ENCODE measurements at regions not wholly inside any gene's neighbourhood (a gene's known extent, or its start where the extent isn't known, plus 50 kb on each side); places are given as distances from the start of the nearest gene placed in this dataset.

DNA sequence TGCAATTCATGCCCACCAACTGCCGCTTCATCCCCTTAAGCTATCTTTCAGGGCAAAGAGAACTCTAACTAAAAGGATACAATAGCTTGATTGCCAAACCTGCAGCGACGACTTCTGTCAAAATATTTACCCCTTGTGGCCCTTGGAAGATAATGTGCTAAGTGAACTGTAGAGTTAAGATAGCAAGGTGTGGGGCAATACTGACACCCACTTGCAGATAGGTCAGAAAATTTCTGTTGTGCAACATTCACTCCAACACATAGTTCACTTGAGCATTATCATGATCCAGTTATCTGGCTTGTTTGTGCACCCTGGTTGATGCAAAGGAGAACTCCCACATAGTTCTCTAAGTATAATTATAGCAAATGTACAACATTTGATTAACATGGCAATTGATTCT lies 55.6 kb downstream of the RHOXF2B start:
- DNase-seq = peak; percentile 6

DNA sequence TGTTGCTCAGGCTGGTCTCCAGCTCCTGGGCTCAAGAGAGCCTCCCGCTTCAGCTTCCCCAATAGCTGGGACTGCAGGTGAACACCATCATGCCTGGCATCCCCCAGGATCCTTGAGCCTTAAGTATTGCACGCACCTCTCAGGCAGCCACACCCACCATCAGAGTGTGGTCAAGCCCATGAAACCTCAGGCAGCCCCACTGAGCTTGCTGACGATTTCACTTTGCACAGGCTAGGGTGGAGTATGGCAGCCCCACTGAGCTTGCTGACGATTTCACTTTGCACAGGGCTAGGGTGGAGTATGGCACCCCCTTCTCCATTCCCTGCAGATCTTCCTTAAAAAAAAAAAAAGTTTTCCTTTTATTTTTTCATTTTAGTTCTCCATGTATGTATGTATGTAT lies 57.2 kb downstream of the RHOXF2B start:
- DNase-seq = no peak

DNA sequence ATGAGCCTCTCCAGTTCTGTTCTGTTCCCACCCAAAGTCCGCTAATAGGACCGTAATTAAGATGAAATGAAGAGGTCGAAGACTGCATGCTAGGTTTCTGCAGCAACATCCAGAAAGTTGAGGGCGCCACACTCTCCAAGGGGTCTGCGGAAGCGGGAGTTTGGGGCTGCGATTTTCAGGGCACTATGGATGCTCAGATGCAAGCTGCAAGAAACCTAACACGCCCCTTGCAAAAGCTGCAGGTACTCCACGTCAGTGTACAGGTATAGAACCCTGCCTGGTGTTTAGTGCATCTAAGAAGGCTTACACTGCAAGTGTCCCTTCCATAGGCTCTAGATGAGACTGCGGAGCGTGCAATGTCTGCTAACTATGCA lies 61.4 kb downstream of the RHOXF2B start:
- DNase-seq = no peak

DNA sequence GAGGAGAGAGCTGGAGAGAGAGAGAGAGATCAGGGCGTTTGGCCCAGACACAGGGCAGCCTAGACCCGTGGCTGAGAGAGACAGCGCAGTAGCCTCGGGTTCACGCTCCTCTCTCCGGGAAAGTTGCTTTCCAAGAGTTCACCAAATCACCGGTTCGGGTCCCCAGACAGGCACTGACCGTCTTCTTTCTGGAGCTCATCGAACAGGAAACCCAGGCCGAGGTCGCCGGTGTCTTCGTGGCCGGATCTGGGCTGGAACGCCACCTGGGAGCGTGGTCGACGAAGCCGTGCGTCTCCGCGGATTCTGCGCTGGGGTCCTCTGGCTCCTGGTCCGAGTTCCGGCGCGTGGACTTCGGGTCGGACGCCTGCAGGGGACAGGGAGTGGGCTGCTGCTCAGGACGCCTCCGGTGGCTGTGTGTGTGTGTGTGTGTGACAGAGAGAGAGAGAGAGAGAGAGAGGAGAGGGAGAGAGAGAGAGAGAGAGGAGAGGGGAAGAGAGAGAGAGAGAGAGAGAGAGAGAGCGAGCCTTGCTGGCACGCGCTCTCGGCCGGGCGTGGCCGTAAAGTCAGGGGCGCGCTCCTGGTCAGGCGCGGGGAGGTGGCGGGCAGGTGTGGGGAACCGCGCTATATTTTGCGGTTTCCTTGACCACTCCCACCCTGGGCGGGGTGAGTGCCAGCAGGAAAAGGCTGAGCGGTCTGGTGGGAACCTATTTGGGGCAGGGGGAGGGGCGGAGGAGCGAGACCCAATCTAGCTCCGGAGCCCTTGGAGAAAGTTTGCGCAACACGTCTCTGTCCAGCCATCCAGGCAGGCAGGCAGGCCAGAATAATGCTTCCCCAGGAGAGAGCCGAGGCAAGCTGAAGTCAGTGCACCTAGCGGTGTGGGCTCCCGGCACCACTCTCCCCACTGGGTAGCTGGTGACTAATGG lies 62.1 kb downstream of the RHOXF2B start:
- peak; percentile 28 for DNase-seq

DNA sequence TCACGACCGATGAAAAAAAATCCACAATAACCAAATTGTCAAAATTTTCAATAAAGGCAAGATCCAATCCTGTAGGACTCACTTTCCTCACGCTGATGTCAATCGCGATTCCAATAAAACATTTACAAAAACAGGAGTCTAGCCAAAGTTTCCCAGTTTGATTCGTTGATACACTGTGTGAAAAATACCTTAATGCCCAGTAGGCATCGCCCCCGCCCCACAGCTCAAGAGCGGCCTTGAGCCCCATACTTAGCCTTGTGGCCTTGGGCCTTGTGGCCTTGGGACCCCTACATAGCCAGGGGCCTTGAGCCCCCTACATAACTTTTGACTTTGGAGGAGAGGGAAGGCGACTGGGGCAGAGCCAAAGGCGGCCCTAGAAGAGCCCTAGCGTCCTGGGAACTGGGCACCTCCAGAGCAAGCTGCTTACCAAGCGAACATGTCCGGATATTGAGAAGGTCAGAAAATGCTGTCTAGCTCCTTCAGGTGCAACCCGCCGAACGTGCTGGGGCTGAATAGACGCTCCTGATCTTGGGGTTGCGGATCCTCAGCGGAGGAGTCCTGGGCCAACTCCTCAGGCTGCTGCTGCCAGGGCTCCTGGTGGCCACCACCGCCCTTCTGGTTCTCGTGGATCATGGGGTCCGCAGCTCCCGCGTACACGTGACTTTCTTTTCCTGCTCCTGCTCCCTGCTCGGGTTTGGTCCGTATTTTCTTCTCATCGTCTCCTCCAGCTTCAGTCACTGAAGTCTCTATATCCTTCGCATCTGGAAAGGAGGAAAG lies 62.9 kb downstream of the RHOXF2B start:
- DNase-seq = no peak

DNA sequence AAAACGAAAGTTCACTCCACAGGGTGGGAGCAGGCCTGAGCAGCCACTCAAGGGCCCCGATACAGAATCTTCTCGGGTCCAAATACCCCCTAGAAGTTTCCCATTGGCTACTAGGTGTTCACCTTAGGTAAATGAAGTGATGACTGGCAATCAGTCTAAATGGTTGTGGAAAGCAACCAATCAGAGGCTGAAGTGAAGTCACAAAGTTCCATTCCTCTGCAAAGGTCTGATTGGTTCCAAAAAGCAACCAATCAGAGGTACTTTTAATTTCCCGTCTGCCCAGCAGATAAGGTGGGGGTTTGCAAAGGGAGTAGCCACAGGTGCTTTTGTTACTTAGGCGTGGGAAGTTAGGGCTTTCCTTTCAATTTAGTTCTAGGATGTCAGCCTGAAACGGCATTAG lies 58.2 kb upstream of the NKAP start:
- no peak for DNase-seq

DNA sequence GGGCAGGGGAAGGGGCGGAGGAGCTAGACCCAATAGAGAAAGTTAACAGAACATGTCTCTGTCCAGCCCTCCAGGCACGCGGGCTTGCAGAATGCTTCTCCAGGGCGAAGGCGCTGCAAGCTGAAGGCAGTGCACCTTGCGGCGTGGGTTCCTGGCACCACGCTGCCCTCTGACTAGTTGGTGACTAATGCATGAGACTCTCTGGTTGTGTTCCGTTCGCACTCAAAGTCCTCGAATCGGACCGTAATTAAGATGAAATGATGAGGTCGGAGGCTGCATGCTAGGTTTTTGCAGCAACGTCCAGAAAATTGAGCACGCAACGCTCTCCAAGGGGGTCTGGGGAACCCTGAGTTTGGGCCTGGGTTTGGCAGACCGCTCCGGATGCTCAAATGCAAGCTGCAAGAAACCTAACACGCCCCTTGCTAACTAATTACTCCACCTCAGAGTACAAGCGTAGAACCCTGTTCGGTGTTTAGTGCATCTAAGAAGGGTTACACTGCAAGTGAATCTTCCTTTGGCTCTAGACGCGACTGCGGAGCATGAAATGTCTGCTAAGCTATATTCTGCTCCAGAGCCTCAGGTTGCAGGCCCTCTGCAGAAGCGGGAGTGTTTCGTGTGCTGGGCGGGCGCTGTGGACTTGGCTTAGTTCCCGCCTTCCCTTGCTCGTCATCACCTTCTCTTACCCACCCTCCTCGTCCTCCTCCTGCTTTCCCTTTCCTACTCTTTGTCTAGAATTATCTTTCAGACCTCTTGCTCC lies 57.1 kb upstream of the NKAP start:
- DNase-seq = no peak

DNA sequence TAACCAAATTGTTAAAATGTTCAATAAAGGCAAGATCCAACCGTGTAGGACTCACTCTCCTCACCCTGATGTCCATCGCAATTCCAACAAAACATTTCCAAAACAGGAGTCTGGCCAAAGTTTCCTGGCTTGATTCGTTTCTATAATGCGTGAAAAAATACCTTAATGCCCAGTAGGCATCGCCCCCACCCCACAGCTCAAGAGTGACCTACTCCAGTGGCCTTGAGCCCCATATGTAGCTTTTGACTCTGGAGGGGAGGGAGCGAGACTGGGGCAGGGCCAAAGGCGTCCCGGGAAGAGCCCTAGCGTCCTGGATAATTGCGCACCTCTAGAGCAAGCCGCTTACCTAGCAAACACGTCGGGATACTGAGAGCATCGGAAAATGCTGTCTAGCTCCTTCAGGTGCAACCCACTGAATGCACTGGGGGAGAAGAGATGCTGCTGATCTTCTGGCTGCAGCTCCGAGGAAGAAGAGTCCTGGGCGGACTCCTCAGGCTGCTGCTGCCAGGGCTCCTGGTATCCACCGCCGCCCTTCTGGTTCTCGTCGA lies 55.6 kb upstream of the NKAP start:
- DNase-seq = no peak

DNA sequence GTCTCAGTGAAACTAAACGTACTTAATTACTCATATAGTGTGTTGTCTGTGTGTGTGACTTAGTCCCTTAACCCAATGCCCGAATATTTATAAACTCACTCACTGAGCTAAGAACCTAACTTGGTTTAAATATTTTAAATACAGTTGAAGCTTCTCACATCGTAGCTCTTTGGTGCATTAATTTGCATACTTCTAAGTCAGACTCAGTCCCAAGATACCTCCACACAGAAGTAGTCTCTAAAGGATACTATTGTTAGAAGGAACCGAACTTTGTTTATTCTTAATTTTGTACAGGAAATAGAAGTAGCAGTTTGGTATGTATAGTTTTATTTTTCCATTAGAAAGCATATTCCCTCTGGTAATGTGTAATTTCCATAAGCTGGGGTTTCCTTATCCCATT lies 54.0 kb upstream of the NKAP start:
- no peak for DNase-seq

DNA sequence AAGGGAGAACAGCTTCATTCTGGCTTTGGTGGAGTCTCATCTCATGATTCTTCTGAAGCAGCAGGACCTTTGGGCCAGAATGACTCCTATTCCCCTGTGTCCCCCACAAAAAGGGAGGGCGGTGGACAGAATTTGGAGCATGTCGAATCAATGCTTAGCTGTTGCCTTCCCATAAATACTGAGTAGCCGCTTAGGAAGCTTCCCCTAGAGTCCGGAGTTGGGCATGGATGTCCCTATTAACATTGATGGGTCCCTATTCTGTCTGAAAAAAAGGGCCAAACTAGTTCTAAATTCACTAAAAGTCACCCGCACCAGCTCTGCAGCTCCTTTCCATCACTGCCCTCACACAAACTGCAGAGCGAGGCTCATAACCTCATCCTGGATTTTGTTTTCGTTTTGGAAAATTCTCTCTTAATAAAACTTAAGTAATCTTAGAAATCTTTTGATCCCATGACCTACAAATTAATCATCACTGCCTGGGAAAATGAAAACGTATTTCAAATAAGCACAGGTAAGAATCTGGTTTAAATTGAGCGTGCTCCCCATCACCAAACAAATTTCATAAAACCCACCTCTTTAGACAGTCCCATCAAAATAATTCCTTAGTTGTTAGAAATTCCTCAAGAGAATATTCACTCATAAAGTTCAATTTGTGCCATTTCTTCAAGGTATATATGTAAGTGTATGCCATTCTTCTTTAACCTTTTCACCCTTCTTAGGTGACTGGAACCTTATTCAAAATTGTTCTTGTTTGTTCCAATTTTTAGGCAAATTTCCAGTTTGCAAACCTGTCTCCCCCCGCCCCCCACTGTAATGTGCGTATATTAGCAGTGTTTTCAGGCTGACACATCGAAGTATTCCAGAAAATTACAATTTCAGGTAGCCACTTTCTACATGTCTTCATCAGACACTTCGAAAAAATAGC lies 53.3 kb upstream of the NKAP start:
- no peak for DNase-seq

DNA sequence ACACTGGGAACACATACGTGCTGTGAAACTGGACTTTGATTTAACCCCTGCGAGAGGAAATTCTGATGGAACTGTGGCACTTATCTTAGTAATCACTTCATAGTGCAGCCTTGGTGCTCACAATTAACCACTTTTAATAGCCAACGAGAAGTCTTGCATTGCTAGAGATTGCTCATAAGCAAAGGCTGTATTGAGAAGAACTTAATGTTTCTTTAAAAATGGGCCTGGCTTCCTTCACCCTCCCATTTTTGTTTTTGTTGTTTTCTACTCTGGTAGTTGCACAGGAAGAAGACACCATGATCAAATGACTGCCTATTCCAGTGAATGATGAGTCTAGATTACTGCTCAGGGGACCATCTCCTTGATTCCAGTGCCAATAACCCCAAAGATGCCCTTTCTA lies 52.5 kb upstream of the NKAP start:
- no peak for DNase-seq
